GM13976 (cell line): ENCODE measurements at regions not wholly inside any gene's neighbourhood (a gene's known extent, or its start where the extent isn't known, plus 50 kb on each side); places are given as distances from the start of the nearest gene placed in this dataset.

Experiments used
- DNase-seq: peaks from one replicate; pipeline ENCODE4 v3.0.0; 2012; ENCODE audit warnings: low spot score
- CTCF ChIP-seq: IDR thresholded peaks from 2 replicates; pipeline ENCODE4 v1.5.1; 2012; ENCODE audit warnings: borderline replicate concordance, mild to moderate bottlenecking; ENCODE audit not compliant: insufficient read depth; ENCODE audit errors: extremely low read depth, missing control alignments, control extremely low read depth
- in situ Hi-C: fragments of 300-500 bp; cut with MboI; formaldehyde crosslinking; loops from one replicate; pipeline ENCODE4 v1.12.0; 2022; ENCODE audit warnings: low sequenced_read_pairs, mixed read lengths, inconsistent platforms; ENCODE audit not compliant: unreplicated experiment

GRCh38 chr9:22237497-22238363 lies 208.9 kb upstream of the DMRTA1 start:
- no peak for TF ChIP-seq CTCF

GRCh38 chr9:22238809-22239684 lies 207.6 kb upstream of the DMRTA1 start:
- in situ Hi-C loops = loop anchor here (10.0 kb wide), 1 partner anchor 434 kb away; the partner anchor contains the start of gene MTAP
- peak; percentile 18 for TF ChIP-seq CTCF
- DNase-seq = no peak

More at GRCh38 chr9:22237497-22238363, 208.9 kb upstream of the DMRTA1 start:
- no peak for DNase-seq
- in situ Hi-C loops = loop anchor here (10.0 kb wide), 1 partner anchor 433 kb away; the partner anchor contains the start of gene MTAP

DNA sequence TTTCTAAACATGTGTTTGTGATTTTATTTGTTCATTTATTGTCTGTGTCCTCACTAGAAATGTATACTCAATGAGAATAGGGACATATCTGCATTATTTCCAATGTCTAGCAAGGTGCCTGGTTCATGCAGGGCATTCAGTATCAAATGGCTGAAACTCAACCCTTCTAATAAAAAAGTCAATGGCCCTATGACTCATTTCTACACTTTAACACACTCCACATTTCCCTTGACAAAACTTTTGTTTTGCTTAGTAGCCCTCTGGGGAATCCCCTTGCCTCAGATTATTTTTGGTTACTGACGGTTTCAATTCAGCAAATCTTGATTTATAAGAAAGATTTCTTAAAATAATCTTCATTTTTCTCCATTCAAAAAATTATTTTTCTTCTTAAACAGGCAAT lies 206.0 kb upstream of the DMRTA1 start:
- DNase-seq = peak; percentile 45

DNA sequence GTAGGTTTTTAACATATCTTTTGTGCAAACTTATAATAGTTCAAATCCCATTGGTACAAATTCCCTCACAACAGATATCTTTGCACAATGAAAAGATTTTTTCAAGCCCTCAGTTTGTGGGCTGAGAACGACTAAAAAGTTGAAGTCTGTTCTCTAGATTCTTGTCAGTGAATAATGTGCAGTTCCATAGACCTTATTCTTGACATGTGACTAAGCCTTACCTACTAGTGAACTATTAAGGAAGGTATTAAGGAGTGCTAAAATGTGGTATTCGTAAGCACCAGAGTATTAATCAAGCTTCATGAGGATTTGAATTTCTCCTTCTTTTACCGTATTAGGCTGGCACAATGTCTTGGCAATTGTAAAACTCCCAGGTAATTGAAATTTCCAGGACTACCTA lies 205.6 kb upstream of the DMRTA1 start:
- in situ Hi-C loops = loop anchor here (10.0 kb wide), 1 partner anchor 214 kb away; no protein-coding TSS in a partner anchor
- no peak for TF ChIP-seq CTCF
- no peak for DNase-seq

More for the DNA sequence above, 206.0 kb upstream of the DMRTA1 start:
- in situ Hi-C loops = loop anchor here (10.0 kb wide), 1 partner anchor 214 kb away; no protein-coding TSS in a partner anchor
- no peak for TF ChIP-seq CTCF

- in situ Hi-C loops = loop anchor here (10.0 kb wide), 1 partner anchor 213 kb away; no protein-coding TSS in a partner anchor
- TF ChIP-seq CTCF = no peak
- no peak for DNase-seq
Observed at GRCh38 chr9:22241611-22242010, 205.0 kb upstream of the DMRTA1 start.
